Prostate gland (tissue), 2 donors: ENCODE measurements at regions not wholly inside any gene's neighbourhood (a gene's known extent, or its start where the extent isn't known, plus 50 kb on each side); places are given as distances from the start of the nearest gene placed in this dataset.

Experiments used
- POLR2A ChIP-seq: fragments of 450-650 bp; IDR thresholded peaks from one replicate; pipeline ENCODE4 v1.6.1; 2016; ENCODE audit warnings: antibody characterized with exemption, mild to moderate bottlenecking
- TF ChIP-seq, protein P1 (sequence below), 4 experiments: fragments of 200-600 bp in 2 of 4; fragments of 450-650 bp in 2 of 4; sonication (generic) in 2 of 4; IDR thresholded peaks; 1 replicate in 3 of 4; 2 replicates in 1 of 4; pipeline ENCODE4 v1.5.1; 2016 to 2019; ENCODE audit warnings: antibody characterized with exemption in 4 of 4, mild to moderate bottlenecking in 2 of 4, moderate library complexity in 2 of 4

DNA sequence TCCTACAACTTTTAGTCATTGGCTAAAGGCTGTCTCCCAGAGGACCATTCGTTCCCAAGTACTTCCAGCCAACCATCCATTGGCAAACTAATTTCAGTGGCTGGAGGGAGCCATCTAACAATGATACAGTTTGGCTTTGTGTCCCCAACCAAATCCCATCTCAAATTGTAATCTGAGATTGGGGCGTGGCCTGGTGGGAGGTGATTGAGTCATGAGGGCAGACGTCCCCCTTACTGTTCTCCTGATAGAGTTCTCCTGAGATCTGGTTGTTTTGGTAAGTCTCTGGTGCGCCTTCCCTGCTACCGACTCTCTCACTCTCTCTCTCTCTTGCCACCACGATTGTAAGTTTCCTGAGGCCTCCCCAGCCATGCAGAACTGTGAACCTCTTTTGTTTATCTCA is 99.7 kb upstream of the FUT8 start:
- TF ChIP-seq POLR2A = no peak
- TF ChIP-seq, protein P1, sequence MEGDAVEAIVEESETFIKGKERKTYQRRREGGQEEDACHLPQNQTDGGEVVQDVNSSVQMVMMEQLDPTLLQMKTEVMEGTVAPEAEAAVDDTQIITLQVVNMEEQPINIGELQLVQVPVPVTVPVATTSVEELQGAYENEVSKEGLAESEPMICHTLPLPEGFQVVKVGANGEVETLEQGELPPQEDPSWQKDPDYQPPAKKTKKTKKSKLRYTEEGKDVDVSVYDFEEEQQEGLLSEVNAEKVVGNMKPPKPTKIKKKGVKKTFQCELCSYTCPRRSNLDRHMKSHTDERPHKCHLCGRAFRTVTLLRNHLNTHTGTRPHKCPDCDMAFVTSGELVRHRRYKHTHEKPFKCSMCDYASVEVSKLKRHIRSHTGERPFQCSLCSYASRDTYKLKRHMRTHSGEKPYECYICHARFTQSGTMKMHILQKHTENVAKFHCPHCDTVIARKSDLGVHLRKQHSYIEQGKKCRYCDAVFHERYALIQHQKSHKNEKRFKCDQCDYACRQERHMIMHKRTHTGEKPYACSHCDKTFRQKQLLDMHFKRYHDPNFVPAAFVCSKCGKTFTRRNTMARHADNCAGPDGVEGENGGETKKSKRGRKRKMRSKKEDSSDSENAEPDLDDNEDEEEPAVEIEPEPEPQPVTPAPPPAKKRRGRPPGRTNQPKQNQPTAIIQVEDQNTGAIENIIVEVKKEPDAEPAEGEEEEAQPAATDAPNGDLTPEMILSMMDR (IDR thresholded peaks at IDR 0.05) = no peak
